ENCODE measurements at regions not wholly inside any gene's neighbourhood (a gene's known extent, or its start where the extent isn't known, plus 50 kb on each side); places are given as distances from the start of the nearest gene placed in this dataset.

GRCh38 chr1:20426371-20426770, 59.6 kb downstream of the CAMK2N1 start:
- no peak for TF ChIP-seq CTCF (IDR thresholded peaks at IDR 0.05)
- TF ChIP-seq EZH2 (IDR thresholded peaks at IDR 0.05) = no peak
- TF ChIP-seq EZH2phosphoT487 (IDR thresholded peaks at IDR 0.05) = no peak
